HG03432 (cell line): ENCODE measurements at regions not wholly inside any gene's neighbourhood (a gene's known extent, or its start where the extent isn't known, plus 50 kb on each side); places are given as distances from the start of the nearest gene placed in this dataset.
"Not testable (repeated sequence)": the region's sequence is repeated elsewhere in the genome, so short reads cannot be mapped to it uniquely, and the experiment has no call there.

ENCODE experiments used
- ATAC-seq: cut with Tn5 transposase; IDR thresholded peaks from one replicate; pipeline ENCODE4 v1.9.1; 2021; ENCODE audit warnings: mild to moderate bottlenecking, moderate library complexity; ENCODE audit not compliant: unreplicated experiment

DNA sequence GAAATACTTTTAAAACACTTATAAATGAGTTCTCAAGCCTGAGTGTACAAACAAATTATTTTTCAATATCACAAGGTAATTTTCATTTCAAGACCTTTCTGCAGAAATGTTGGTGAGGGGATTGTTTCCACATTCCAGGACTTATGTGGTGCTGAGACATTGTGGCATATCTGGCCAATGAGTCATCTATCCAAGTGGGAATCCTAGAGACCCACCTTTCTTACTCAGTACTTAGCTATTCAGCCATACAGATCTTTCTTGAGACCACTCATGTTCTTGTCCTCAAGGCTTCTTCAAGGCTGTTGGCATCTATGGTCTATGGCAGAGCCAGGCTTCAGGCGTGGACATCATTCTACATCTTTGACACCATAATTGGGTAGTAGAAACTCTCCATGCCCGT, 225.4 kb downstream of the DKK1 start:
- no peak for ATAC-seq

DNA sequence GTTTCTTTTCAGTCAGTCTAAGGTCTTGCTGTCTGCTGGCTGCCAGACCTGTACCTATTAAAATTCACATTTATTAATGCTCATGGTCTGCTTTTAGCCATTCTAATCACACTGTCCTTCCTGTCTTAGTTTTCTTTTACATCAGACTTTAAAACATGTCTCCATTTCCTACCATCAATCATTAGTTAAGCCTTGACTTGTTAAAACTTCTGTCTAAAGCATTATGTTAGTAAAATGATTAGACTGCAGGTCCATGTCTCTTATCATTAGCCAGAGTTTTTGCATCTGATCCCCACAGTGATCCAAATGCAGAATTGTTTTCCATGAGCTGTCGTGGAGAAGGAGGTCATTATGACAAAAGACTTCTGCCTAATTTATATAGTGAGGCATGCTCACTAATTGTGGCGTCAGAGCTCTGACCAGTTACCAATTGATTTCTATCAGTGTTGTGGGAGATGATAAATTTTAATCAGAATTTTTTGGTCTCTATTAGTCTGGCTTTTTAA, 226.5 kb downstream of the DKK1 start:
- no peak for ATAC-seq

DNA sequence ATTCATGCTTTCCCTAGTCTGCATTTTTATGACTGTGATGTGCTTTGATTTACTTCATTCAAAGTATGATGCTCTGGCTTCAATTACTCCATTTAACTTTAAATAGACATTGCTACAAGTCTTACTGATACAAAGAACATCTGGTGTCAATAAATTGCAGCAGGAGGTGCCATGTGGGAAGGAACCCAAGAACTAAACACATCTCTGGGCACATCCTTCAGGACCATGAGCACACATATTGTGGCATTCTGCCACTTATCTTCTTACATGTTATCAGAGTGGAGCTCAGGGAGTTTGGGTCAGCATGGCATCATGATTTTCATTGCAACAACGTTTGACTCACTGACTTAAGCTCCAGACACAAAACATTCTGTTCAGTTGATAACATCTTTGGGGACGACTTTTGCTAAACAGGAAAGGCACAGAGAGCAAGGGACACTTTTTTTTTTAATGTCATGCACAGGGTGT, 227.0 kb downstream of the DKK1 start:
- no peak for ATAC-seq

DNA sequence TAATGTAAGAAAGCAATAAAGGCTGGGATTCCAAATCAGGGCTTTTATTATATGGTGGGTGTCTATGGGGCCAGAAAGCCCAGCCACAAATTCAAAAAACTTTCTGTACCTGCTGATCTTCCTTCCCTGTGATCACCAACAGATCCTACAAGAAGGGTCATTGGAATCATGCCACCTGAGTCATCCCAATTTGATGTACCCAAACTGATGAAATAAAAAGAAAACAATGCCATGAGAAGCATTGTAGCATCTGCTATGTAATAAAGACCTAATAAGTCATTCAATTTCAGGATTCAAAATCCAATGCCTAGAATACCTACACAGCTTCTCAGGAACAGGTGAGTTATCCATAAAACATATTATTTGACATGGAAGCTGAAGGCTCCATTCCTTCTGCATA, 228.8 kb downstream of the DKK1 start:
- no peak for ATAC-seq

DNA sequence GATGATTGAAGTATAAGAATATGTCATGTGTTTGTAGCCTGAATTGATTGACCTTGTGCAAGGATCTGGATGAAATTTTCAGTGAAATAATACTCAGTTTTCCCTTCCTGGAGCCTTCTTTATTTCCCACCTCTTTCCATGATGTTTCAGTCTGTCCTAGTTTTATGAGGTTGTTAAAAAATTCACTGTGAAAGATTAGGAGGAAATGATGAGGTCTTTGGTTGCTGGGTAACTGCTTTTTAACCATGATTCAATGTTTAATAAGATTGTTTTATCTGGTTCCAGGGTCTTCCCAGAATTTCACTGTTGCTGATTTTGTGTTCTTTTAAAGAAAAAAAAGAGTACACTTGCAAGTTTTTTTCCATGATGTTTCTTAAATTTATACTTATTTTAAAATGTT, 221.5 kb downstream of the MBL2 start:
- ATAC-seq, result no peak

DNA sequence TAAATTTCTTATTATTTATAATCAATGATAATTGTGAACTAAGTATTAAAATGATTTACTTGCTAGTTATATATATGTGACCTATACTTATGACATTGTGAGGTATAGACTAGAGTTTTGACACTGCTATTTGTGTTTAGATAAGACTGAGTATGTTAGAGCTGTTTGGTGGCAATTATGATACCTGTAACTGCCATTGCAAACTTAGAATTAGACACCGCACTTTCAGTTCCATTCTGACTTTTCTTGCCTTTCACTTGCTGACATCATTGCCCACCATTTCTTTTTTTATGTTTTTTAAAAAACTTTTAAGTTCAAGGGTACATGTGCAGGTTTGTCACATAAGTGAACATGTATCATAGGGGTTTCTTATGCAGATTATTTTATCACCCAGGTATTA, 214.5 kb downstream of the MBL2 start:
- peak; percentile 71 for ATAC-seq

DNA sequence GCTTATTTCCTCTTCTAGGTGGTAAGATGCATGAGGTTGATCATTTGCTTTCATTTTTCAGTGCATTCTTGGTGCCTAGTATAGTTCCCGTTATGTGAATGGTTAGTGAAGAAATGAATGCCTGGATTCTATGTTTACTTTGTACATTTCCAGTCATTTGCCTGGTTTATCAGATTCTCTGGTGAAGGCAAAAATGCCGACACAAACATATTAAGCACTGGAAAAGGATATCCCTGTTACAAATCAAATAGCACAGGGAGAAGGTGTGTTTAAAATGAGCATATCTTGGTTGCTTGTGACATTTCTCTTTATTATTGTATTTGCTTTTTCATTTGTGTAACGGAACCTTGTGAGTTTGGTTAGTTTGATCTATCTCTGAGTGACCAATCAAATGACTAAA, 211.3 kb downstream of the MBL2 start:
- no peak for ATAC-seq

DNA sequence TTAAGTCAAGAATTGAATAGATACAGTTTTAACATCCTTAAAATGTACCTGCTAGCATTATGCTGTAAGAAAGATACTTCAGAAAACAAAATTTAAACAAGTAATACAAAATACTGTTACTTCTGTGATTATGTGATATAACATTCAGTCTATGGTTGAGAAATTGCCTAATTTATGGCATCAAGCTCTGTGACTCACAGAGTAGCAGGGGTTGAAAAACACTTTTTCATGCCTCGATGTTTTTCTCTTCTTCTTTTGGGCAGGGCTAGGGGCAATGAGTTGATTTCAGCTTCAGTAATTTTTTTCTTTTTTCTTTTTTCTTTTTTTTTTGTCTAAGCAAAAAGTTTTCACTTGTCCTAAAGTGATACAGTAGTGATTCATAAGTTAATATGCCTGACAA, 209.2 kb downstream of the MBL2 start:
- ATAC-seq, result no peak

DNA sequence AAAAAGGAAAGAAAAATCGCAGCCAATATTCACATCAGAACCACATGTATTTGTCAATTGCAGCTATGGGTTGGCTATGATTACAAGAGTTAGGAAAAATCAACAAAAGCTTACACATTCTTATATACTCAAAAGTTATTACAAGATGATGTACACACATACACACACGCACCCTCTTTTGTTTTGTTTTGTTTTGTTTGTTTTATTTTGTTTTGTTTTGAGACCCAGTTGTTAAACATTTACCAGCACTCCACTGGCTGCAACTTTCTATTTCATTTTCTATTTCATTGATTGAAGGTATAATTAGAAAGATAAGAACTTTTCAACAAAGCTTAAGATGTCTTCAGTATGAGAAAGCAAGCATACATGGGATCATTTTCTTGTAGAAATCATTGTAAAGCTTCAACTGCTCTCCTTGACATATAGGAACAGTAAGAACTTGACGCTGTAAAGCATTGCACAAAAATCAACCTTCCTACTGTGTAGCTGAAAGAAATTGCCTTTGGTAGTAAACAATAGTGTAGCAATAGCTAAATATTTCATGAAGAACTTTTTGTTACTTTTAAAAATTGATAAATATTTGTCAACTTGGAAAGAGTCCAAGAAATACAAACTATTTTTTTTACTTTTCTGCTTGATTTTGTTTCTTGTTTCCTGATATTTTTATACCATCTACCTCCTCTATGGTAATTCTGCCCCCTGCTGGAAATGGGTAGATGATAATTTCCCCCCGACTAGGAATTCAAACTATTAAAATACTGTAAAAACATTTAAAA, 205.9 kb downstream of the MBL2 start:
- peak; percentile 43 for ATAC-seq

DNA sequence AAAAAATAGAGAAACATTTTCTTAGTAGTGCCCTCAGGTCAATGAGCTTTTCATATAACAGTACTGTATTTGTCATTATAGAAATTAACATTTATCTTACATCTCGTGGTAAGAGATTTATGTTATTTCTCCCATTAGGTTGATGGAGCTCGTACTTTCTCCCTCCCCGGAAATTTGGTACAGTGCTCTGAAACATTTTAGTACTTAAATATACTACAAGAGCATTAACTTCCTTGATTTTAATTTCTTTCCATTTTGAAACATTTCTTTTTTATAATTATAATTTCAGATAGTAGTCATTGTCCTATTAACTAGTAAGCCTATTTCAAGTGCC, 205.4 kb downstream of the MBL2 start:
- no peak for ATAC-seq

DNA sequence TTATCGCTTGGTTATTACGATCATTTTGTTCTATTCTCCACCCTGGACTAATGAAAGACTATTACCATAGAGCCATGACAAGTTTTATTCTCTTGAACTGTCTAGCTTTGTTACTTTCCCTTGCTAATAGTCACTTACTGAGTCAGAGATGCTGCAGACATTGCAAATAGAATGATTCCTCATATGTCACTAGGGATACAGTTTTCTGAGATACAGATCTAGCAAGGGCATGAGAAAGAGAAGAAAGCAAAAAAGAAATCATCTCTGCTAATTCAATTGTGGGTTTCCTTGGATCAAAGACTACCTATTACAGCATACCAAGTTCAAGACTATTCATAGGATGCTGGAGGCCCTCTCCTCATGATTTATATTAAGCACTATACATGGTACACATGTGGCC, 204.3 kb downstream of the MBL2 start:
- ATAC-seq, result no peak

DNA sequence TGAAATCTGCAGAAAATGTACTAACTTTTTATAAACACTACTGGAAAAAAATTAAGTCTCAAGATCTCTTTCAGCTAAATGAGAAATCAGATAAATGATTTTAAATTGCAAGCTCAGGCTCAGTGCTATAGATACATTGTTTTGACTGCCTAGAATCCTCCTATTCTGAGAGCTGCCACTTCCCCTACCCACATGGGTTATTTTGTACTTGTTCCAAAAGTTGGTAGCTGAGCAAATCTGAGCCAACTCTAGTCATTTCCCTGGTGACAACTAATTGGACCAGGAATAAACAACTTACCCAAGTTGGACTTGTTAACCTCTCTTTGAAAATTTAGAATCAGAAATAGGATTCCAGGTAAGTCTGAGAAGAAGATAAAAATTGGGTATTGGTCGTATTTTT, 202.1 kb downstream of the MBL2 start:
- ATAC-seq, result no peak

DNA sequence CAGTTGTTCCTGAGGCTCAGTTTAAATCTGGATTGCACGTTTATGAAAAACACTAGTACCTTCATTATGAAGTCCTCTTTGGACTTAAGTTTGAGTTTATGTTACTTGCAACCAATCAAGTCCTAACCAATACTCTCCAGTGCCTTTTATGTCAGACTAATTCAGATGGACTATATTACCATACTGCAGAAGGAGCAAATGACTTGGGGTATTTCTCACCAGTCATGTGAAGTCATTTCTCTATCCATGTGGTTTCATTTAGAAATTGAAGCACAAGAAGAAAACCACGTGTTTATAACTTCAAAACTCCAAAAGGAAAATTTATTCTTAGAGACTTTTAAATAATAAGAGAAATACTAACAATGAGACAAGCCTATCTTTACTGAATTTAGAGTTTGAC, 201.6 kb downstream of the MBL2 start:
- ATAC-seq, result no peak

DNA sequence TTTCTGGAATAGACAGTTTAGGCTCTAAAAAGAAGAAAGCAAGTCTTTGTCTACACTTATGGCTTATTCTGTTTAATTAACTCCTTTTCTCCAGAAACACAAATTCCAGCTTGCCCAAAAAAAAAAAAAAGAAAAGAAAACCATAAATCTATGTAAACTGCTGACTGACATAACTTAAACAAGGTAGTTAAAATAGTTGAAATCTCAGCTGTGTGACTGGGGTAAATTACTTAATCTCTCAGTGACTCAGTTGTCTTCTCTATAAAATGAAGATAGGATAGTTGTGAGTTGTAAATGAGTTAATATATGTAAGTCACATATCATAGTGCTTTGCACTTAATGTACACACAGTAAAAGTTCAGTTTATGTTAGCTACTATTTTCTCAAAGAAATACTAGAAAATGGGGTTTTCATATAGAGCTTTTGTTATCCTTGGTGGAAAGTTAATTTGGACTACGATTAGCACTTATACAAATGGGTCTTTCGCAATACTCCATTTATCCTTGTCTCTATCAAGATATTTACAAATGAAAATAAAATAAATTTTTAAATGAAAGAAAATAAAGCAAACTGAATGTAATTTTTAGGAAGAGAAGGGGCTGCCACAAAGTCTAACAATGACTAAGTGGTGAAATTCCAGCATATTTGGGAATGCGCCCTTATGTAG, 200.9 kb downstream of the MBL2 start:
- no peak for ATAC-seq

DNA sequence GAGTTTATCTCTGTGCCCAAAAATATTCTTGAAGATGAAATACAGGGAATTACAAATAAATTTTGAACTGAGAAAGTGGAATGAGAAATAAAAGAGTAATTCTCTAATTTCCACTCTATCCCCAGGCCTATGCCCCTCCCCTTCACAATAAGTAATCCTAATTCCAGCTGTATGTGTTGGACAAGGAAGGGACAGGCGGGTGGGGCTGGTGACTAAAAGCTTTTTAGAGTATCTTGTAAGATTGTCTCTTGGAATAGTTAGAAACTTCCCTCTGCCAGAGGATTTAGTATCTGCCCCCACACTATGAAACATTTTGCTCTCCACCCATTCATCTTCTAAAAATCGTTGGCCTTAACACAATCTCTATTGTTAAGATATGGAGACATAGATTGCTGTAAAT, 199.2 kb downstream of the MBL2 start:
- ATAC-seq, result no peak

DNA sequence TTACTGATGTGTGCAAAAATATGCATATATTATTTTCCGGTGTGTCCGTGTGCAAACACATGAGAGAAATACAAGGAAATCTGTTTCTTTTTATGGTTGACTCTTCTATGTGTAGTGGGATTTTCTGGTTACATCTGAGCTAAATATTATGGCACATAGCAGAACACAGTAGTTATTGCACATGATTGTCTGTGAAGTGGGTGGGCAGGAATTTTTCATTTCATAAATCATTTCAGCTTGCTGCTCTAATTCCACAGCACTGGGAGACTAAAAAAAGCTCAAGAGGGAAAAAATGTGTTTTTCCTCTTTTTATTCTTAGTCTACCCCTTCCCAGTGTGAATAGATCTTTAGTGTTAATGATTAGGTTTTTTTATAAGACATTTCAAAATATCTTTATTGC, 197.9 kb downstream of the MBL2 start:
- ATAC-seq, result no peak

DNA sequence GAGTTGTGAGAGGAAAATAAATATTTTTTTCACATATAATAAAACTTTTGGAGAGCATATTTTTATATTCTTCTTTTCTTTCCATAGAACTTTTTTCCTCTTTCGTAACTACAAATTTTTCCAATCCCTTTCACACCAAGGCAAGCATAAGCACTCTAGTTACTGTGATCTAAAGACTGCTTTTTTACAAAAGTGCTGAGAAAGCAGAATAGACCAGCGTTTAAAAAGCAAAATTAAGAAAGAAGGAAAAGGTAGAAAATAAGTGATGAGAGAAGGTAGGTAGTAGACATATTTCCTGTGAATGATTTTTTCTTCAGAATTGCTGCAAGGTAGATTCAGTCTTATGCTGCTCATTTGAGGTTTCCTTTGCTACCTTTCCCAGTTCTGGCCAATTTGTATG, 195.5 kb downstream of the MBL2 start:
- ATAC-seq, result no peak

DNA sequence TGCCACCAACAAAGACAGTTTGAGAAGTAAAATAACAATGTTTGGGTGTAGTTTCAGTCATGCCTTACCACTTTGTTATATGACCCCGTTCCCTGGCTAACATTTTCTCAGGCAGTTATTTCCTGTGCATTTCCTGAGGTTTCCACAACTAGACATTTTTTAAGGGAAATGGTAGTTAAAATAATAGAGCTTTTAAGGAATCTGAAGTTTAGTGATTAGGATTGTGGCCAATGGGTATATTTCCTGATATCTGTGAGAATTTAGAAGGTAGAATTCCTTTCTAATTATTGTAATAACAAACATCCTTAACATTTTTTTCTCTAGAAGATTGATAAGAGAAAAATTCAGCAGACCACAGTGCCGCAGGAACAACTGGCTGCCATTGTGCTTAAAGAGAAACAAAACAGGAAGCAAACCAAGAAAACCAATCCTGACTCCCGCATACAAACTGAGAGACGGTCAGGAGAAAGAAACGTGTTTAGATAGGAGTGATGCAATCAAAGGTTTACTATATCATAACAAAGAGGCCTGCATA, 193.6 kb downstream of the MBL2 start:
- ATAC-seq, result no peak

DNA sequence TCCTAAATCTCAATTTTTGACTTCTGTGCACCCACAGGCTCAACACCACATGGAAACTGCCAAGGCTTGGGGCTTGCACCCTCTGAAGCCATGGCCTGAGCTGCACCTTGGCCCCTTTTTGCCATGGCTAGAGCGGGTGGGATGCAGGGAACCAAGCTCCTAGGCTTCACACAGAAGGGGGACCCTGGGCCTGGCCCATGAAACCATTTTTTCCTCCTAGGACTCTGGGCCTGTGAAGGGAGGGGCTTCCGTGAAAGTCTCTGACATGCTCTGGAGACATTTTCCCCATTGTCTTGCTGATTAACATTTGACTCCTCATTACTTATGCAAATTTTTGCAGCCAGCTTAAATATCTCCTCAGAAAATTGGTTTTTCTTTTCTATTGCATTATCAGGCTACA, 190.9 kb downstream of the MBL2 start:
- ATAC-seq, result not testable (repeated sequence)

DNA sequence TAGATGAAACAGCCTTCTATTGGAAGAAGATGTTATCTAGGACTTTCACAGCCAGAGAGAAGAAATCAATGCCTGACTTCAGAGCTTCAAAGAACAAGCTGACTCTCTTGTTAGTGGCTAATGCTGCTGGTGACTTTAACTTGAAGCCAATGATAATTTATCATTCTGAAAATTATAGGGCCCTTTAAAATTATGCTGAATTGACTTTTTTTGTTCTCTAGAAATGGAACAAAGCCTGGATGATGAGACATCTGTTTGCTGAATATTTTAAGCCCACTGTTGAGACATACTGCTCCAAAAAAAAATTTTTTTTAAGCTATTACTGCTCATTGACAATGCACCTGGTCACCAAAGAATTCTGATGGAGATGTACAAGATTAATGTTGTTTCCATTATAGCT, 189.2 kb downstream of the MBL2 start:
- no peak for ATAC-seq

DNA sequence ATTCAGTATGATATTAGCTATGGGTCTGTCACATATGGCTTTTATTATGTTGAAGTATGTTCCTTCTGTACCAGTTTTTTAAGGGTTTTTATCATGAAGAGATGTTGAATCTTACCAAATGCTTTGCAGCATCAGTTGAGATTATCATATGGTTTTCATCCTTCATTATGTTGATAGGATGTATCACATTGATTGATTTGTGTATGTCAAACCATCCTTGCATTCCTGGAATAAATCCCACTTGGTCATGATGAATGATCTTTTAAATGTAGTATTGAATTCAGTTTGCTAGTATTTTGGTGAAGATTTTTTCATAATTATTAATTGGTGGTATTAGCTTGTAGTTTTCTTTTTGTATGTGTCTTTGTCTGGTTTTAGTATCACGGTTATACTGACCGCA, 185.9 kb downstream of the MBL2 start:
- no peak for ATAC-seq

DNA sequence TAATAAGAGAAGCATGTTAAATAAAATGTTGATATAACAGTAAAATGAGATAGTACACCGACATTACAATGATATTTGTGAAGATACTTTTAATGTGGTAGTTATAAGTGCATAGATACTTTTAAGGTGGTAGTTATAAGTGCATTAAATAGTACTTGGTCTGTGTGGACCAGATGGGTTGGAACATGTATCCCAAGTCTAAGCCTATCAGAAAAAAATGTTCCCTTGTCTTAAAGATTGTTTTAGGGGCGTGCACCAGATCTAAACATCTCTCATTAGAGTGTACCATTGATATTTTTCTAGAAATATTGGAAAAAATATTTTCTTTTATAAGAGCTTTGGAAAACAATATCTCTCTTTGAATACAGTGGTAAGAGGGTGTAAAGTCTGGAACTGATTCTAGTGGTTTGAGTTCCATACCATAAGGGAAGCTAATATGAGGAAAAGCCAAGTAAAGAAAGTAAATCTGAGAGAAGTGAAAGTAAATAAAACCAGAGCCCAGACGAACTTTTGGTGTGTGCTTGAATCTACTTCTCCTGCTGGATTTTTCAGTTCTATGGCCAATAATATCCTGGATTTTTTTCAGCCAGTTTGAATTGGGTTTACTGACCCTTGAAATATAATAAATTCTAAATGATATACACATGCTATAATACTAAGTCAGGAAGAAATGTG, 175.3 kb downstream of the MBL2 start:
- ATAC-seq, result no peak
